K562 (cell line): ENCODE measurements at regions not wholly inside any gene's neighbourhood (a gene's known extent, or its start where the extent isn't known, plus 50 kb on each side); places are given as distances from the start of the nearest gene placed in this dataset.

Experiments
- EP400 ChIP-seq: fragments of 450-650 bp; IDR thresholded peaks from 2 replicates; pipeline ENCODE4 v1.6.1; 2017; ENCODE audit warnings: antibody characterized with exemption, mild to moderate bottlenecking, moderate library complexity
- HCFC1 ChIP-seq: IDR thresholded peaks from 2 replicates; pipeline ENCODE4 v1.6.1; 2012; ENCODE audit warnings: low read depth, low read length, improper control_type of control experiment
- HOXB6 ChIP-seq: fragments of 250-450 bp; sonication (Bioruptor Pico); IDR thresholded peaks from 2 replicates; pipeline ENCODE4 v1.5.1; 2022; ENCODE audit warnings: mild to moderate bottlenecking, borderline replicate concordance
- KLF13 ChIP-seq: fragments of 450-650 bp; IDR thresholded peaks from 2 replicates; pipeline ENCODE4 v1.6.1; 2016; ENCODE audit warnings: missing genetic modification characterization, low read depth, mild to moderate bottlenecking, missing compliant biosample characterization, moderate library complexity, borderline replicate concordance
- NCOR1 ChIP-seq: fragments of 450-650 bp; IDR thresholded peaks from 2 replicates; pipeline ENCODE4 v1.6.1; 2016; ENCODE audit warnings: mild to moderate bottlenecking, moderate library complexity
- NONO ChIP-seq, 2 experiments: fragments of 200-400 bp in 1 of 2; fragments of 450-650 bp in 1 of 2; formaldehyde crosslinking in 1 of 2; IDR thresholded peaks; 2 replicates each; pipeline ENCODE4 v1.6.1; 2017; ENCODE audit warnings: low read depth in 2 of 2, mild to moderate bottlenecking in 2 of 2, moderate library complexity in 2 of 2, low read length in 1 of 2
- NRF1 ChIP-seq, 2 experiments: fragments of 450-650 bp; IDR thresholded peaks in 1 of 2; conservative IDR thresholded peaks in 1 of 2; 2 replicates each; pipeline ENCODE4 v1.6.1; 2014; ENCODE audit warnings: mild to moderate bottlenecking in 2 of 2
- ZNF134 ChIP-seq: fragments of 250-450 bp; sonication (Bioruptor Pico); conservative IDR thresholded peaks from 2 replicates; pipeline ENCODE4 v1.4.0; 2020
- ZNF146 ChIP-seq: IDR thresholded peaks from one replicate; pipeline ENCODE4 v1.6.1; 2018; ENCODE audit warnings: missing compliant biosample characterization; ENCODE audit not compliant: unreplicated experiment
- ZNF174 ChIP-seq: fragments of 250-450 bp; sonication (Bioruptor Pico); IDR thresholded peaks from 2 replicates; pipeline ENCODE4 v1.4.0; 2020; ENCODE audit warnings: mild to moderate bottlenecking
- ZNF79 ChIP-seq: fragments of 250-450 bp; sonication (Bioruptor Pico); IDR thresholded peaks from 2 replicates; pipeline ENCODE4 v1.4.0; 2020; ENCODE audit warnings: low read depth, mild to moderate bottlenecking, moderate library complexity
- TF ChIP-seq, protein P1 (sequence below): fragments of 250-450 bp; sonication (Bioruptor Pico); IDR thresholded peaks from 2 replicates; pipeline ENCODE4 v1.4.0; 2020
- TF ChIP-seq, protein P2 (sequence below): fragments of 250-450 bp; sonication (Bioruptor Pico); IDR thresholded peaks from 2 replicates; pipeline ENCODE4 v1.5.0; 2021; ENCODE audit warnings: mild to moderate bottlenecking, moderate library complexity
- TF ChIP-seq, protein P3 (sequence below): sonication (generic); formaldehyde crosslinking; IDR thresholded peaks from 2 replicates; pipeline ENCODE4 v1.8.0; 2022; ENCODE audit warnings: mild to moderate bottlenecking, missing genetic modification reagents

DNA sequence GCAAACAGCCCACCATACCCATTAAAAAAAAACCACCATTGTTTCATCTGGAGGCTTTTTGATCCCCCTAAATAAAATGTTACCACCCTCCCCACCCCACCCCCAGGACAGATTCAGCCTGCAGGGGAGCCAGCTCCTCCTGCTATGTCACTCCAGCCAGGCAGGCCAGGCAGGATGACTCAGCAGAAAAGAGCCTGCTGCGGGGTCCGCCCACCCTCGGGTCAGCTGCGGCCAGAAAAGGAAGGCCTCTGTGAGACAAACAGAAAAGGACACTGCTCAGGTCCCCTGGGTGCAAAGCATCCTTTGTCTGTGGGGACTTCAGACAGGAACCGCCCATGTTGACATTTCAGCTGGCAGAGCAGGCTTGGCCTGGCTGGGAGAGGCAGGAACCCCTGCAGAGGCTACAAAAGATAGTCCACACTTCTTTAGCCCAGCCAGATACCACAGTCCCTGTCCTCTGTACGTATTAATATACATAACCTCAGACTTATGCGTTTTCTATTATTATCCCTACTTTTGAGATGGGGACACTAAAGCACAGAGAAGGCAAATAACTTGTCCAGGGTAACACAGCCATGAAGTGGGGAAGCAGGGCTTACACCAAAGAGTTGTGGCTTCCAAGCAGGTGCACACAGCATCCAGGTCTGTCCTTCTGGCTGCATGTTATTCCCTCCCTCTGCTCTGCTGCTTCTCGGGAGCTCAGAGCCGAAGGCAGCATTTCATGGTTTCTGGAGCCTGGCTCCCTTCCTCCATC is 147.7 kb downstream of the CPEB2 start (continued):
- TF ChIP-seq, protein P1, sequence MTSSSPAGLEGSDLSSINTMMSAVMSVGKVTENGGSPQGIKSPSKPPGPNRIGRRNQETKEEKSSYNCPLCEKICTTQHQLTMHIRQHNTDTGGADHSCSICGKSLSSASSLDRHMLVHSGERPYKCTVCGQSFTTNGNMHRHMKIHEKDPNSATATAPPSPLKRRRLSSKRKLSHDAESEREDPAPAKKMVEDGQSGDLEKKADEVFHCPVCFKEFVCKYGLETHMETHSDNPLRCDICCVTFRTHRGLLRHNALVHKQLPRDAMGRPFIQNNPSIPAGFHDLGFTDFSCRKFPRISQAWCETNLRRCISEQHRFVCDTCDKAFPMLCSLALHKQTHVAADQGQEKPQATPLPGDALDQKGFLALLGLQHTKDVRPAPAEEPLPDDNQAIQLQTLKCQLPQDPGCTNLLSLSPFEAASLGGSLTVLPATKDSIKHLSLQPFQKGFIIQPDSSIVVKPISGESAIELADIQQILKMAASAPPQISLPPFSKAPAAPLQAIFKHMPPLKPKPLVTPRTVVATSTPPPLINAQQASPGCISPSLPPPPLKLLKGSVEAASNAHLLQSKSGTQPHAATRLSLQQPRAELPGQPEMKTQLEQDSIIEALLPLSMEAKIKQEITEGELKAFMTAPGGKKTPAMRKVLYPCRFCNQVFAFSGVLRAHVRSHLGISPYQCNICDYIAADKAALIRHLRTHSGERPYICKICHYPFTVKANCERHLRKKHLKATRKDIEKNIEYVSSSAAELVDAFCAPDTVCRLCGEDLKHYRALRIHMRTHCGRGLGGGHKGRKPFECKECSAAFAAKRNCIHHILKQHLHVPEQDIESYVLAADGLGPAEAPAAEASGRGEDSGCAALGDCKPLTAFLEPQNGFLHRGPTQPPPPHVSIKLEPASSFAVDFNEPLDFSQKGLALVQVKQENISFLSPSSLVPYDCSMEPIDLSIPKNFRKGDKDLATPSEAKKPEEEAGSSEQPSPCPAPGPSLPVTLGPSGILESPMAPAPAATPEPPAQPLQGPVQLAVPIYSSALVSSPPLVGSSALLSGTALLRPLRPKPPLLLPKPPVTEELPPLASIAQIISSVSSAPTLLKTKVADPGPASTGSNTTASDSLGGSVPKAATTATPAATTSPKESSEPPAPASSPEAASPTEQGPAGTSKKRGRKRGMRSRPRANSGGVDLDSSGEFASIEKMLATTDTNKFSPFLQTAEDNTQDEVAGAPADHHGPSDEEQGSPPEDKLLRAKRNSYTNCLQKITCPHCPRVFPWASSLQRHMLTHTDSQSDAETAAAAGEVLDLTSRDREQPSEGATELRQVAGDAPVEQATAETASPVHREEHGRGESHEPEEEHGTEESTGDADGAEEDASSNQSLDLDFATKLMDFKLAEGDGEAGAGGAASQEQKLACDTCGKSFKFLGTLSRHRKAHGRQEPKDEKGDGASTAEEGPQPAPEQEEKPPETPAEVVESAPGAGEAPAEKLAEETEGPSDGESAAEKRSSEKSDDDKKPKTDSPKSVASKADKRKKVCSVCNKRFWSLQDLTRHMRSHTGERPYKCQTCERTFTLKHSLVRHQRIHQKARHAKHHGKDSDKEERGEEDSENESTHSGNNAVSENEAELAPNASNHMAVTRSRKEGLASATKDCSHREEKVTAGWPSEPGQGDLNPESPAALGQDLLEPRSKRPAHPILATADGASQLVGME (CRISPR knock-in tag) = no peak
- no peak for TF ChIP-seq ZNF79 (CRISPR knock-in tag)
- no peak for TF ChIP-seq ZNF146 (CRISPR knock-in tag)
- no peak; the same call in 1 of the 2 replicates for TF ChIP-seq KLF13 (tag)
- no peak for TF ChIP-seq NRF1 (conservative IDR thresholded peaks at IDR 0.05 in 1 of 2, IDR thresholded peaks at IDR 0.05 in 1 of 2)
- no peak for TF ChIP-seq ZNF174 (CRISPR knock-in tag)
- TF ChIP-seq ZNF134 (CRISPR knock-in tag) = no peak
- no peak for TF ChIP-seq HOXB6 (CRISPR knock-in tag)
- TF ChIP-seq, protein P2, sequence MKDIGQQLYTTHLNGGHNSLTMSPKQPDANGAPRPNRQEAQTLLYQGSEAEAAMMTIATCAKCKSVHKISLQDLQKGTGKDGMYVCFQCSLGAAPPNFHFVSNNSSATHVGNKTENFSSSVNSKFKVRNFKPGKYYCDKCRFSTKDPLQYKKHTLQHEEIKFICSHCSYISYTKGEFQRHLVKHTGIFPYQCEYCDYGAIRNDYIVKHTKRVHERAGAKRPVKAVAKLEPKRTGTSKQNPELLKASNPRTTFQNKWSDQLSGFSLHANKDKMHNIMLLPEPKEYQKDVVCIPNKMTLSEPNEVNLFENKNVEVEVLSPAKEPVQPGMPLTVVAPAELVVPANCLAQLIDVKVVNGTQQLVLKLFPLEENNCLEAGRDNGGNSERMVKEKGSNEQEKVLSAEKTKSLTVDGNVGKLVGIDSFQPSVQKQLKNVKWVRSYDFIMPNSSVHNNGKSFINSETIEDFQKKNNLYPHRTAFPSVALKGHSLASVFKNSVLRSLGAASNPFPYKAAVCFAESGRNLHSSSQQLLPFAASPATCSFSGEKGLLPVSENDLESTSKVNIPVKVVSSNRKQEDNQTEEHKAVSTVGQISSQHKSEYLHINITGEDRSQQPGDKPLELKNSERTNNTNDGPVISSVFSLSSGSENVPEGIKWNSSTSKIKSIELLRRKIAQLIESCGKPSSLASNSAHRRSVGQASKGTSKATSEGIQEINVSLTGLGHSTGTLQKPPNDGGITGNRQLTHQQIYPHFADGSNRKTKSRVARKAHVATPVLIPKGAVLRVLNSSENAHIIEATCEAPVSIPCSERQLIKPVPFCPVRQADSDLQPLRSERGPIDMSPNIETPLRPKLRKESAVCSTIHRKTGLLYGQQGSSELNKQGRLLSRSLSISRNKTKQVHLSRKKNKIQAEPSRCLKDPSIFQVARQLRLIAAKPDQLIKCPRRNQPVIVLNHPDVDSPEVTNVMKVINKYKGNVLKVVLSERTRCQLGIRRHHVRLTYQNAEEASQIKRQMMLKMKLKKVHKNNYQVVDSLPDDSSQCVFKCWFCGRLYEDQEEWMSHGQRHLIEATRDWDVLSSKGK (CRISPR knock-in tag) = no peak
- no peak for TF ChIP-seq NONO (IDR thresholded peaks at IDR 0.05; ENCODE audit: low read depth in 2 of 2, low read length in 1 of 2)
- TF ChIP-seq NCOR1 = no peak
- 0 out of 2 replicates have a peak, but pooled peaks have one; percentile 16 for TF ChIP-seq HCFC1
- TF ChIP-seq, protein P3, sequence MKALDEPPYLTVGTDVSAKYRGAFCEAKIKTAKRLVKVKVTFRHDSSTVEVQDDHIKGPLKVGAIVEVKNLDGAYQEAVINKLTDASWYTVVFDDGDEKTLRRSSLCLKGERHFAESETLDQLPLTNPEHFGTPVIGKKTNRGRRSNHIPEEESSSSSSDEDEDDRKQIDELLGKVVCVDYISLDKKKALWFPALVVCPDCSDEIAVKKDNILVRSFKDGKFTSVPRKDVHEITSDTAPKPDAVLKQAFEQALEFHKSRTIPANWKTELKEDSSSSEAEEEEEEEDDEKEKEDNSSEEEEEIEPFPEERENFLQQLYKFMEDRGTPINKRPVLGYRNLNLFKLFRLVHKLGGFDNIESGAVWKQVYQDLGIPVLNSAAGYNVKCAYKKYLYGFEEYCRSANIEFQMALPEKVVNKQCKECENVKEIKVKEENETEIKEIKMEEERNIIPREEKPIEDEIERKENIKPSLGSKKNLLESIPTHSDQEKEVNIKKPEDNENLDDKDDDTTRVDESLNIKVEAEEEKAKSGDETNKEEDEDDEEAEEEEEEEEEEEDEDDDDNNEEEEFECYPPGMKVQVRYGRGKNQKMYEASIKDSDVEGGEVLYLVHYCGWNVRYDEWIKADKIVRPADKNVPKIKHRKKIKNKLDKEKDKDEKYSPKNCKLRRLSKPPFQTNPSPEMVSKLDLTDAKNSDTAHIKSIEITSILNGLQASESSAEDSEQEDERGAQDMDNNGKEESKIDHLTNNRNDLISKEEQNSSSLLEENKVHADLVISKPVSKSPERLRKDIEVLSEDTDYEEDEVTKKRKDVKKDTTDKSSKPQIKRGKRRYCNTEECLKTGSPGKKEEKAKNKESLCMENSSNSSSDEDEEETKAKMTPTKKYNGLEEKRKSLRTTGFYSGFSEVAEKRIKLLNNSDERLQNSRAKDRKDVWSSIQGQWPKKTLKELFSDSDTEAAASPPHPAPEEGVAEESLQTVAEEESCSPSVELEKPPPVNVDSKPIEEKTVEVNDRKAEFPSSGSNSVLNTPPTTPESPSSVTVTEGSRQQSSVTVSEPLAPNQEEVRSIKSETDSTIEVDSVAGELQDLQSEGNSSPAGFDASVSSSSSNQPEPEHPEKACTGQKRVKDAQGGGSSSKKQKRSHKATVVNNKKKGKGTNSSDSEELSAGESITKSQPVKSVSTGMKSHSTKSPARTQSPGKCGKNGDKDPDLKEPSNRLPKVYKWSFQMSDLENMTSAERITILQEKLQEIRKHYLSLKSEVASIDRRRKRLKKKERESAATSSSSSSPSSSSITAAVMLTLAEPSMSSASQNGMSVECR (CRISPR knock-in tag) = no peak
- TF ChIP-seq EP400 = no peak
